Ectodermal cell (in vitro differentiated cells): ENCODE measurements at regions not wholly inside any gene's neighbourhood (a gene's known extent, or its start where the extent isn't known, plus 50 kb on each side); places are given as distances from the start of the nearest gene placed in this dataset.

Experiments used
- H3K27ac ChIP-seq: 2 replicates; pipeline ENCODE4 v1.7.0; 2013; ENCODE audit warnings: mild to moderate bottlenecking, low read depth, low read length; ENCODE audit not compliant: insufficient read depth, poor library complexity, severe bottlenecking
- H3K27me3 ChIP-seq: 2 replicates; pipeline ENCODE4 v1.7.0; 2013; ENCODE audit warnings: mild to moderate bottlenecking, low read length; ENCODE audit not compliant: insufficient read depth, control insufficient read depth, poor library complexity, severe bottlenecking
- H3K36me3 ChIP-seq: one replicate; pipeline ENCODE4 v1.7.0; 2013; ENCODE audit warnings: low read length; ENCODE audit not compliant: control insufficient read depth, insufficient read depth
- H3K4me1 ChIP-seq: one replicate; pipeline ENCODE4 v1.7.0; 2013; ENCODE audit warnings: low read length; ENCODE audit not compliant: control insufficient read depth, insufficient read depth
- H3K4me3 ChIP-seq: 2 replicates; pipeline ENCODE4 v1.7.0; 2013; ENCODE audit warnings: low read depth, low read length, control low read depth; ENCODE audit not compliant: insufficient read depth
- H3K9me3 ChIP-seq: 2 replicates; pipeline ENCODE4 v1.7.0; 2013; ENCODE audit warnings: mild to moderate bottlenecking, low read length, moderate library complexity; ENCODE audit not compliant: control insufficient read depth
- WGBS, 2 experiments: methylation state at CpG; one replicate each; pipeline ENCODE4 v1.1.7; 2013; ENCODE audit warnings: missing lambda C conversion rate in 2 of 2; 5-methylcytosine and 5-hydroxymethylcytosine counted together

DNA sequence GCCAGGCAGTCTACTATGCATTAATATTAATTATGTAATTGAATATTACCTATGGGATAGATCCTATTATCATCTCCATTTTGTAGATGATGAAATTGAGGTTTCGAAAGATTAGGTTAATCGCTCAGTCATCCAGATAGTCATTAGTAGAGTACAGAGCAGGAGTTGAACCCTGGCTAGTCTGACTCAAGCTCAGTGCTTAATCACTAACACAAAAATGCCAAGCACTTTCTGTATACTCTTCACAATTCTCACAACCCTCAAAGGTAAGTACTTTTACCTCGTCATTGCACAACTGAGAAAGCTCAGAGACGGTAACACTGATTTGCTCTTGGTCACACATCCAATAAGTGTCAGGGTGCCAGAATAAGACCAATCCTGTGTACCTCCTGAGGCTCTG lies 280.2 kb upstream of the PLXNA2 start:
- Histone ChIP-seq H3K9me3 (no peaks in the 10 kb centered on the region), H3K27me3 (no peaks in the 10 kb centered on the region), H3K36me3 (no peaks in the 10 kb centered on the region), H3K4me3 (no peak overlapping the region), H3K4me1 (no peaks in the 10 kb centered on the region), H3K27ac (no peak overlapping the region)
- 90 to 97% methylated on average over 4 of the region's 4 CpGs for WGBS, 2 experiments

DNA sequence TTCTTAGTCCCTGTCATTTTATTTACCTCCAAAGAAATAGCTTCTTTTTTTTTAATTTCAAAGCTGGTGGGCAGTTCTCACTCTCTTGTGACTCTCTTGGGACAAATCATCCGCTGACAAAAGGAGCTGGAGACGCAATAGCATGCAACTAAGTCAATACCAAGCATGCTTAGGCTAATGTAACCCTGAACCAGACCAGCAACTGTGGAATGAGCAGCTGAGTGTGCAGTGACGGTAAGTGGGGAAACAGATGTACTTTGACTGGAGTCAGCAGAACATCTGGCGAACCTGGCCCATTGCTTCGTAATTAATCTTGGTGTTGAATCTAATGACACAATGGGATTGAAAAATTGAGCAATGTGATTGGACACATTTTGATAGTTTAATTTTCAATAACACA lies 280.7 kb upstream of the PLXNA2 start:
- WGBS, 2 experiments: 87 to 88% methylated on average over 5 of the region's 5 CpGs
- no peak overlapping the region for H3K27ac ChIP-seq

DNA sequence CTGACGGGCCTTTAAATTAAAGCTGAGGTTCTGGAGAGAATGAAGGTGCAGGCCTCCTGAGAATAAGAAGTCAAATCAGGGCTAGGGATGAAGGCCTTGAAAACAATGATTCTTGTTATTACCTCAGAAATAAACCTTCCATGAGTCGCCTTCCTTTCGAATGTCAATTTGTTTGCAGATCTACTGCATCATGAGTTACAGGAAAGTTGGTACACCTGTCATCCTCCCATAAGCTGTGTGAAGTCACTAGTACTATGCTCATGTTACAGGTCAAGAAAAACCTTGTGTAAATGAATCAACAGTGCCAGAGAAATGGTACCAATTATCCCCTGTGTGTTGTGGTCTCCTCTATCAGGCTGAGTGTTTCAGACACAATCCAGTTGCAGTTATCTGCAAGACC lies 281.2 kb upstream of the PLXNA2 start:
- WGBS, 2 experiments: 62 to 63% methylated on average over 3 of the region's 3 CpGs
- no peaks in the 10 kb centered on the region for H3K27me3 ChIP-seq
- H3K36me3 ChIP-seq: no peaks in the 10 kb centered on the region
- H3K9me3 ChIP-seq: no peaks in the 10 kb centered on the region
- no peak overlapping the region for H3K4me3 ChIP-seq
- H3K27ac ChIP-seq: no peak overlapping the region
- no peaks in the 10 kb centered on the region for H3K4me1 ChIP-seq

More for the DNA sequence above, 280.7 kb upstream of the PLXNA2 start:
- Histone ChIP-seq H3K27me3 (no peaks in the 10 kb centered on the region), H3K36me3 (no peaks in the 10 kb centered on the region), H3K4me3 (no peak overlapping the region), H3K9me3 (no peaks in the 10 kb centered on the region), H3K4me1 (no peaks in the 10 kb centered on the region)

DNA sequence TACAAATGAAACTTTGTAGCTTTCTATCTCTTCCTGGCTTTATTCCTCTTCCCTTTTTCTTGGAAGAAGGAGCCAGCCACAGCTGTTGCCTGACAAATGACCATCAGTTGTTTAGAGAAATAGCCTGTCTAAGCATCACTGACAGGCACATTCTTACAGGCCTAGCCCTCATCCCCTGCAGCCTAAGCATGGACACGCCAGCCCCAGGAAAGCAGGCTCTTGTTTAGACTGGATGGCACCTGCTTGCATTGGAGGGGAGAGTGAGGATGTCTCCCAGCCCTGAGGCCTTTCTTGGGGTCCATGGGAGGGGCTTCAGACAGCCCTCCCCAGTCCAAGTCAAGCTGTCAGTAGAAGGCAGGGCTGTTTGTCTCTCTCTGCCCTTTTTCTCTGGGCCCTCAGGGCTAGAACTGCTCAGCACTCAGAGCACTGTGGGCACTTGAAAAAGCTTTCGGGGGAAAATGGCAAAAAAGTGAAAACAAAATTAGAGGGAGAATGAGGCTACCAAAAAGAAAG lies 282.5 kb upstream of the PLXNA2 start:
- WGBS, 2 experiments: 88 to 90% methylated on average over 2 of the region's 2 CpGs
- H3K27ac ChIP-seq: no peak overlapping the region
- no peaks in the 10 kb centered on the region for H3K9me3 ChIP-seq
- H3K27me3 ChIP-seq: no peaks in the 10 kb centered on the region
- no peak overlapping the region for H3K4me3 ChIP-seq
- no peaks in the 10 kb centered on the region for H3K36me3 ChIP-seq
- H3K4me1 ChIP-seq: no peaks in the 10 kb centered on the region

- Histone ChIP-seq H3K27me3 (no peaks in the 10 kb centered on the region), H3K36me3 (no peaks in the 10 kb centered on the region), H3K27ac (no peak overlapping the region), H3K4me3 (no peak overlapping the region), H3K9me3 (no peaks in the 10 kb centered on the region), H3K4me1 (no peaks in the 10 kb centered on the region)
- WGBS, 2 experiments: 83 to 90% methylated on average over 5 of the region's 5 CpGs
Observed at GRCh38 chr1:208527156-208527555, 283.0 kb upstream of the PLXNA2 start.

DNA sequence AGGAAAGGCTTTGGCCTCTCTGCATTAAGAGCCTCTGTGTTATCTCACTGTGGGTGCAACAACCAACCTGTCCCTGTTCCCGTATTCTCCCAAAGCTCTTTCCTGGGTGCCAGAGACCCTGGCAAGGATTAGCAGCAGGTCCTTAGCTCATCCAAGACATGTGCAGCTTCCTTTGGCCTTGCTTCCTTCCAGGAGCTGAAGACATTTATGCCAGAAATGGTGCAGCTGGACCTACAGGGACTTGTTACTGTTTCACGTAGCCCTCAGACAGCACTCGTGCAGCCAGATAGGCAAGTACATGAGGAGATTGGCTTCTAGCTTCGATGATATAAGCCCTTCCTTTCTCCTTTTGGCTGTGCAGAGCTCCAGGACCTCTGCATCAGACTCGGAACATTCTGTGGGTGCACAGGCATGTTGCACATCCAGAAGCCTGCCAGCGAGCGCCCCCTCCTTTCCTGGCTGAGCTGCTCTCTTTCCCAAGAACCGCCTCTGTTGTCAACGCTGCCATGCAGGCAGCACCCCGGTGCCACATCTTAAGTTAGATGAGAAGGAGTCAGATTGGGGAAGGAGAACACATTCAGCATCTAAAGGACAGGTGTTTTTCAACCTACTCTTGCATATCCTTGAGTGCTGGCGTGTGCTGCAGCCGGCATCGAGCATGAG lies 284.5 kb upstream of the PLXNA2 start:
- Histone ChIP-seq H3K27ac (no peak overlapping the region), H3K4me3 (no peak overlapping the region), H3K36me3 (no peaks in the 10 kb centered on the region), H3K4me1 (no peaks in the 10 kb centered on the region), H3K27me3 (no peaks in the 10 kb centered on the region), H3K9me3 (no peaks in the 10 kb centered on the region)
- 88 to 89% methylated on average over 13 of the region's 13 CpGs for WGBS, 2 experiments

DNA sequence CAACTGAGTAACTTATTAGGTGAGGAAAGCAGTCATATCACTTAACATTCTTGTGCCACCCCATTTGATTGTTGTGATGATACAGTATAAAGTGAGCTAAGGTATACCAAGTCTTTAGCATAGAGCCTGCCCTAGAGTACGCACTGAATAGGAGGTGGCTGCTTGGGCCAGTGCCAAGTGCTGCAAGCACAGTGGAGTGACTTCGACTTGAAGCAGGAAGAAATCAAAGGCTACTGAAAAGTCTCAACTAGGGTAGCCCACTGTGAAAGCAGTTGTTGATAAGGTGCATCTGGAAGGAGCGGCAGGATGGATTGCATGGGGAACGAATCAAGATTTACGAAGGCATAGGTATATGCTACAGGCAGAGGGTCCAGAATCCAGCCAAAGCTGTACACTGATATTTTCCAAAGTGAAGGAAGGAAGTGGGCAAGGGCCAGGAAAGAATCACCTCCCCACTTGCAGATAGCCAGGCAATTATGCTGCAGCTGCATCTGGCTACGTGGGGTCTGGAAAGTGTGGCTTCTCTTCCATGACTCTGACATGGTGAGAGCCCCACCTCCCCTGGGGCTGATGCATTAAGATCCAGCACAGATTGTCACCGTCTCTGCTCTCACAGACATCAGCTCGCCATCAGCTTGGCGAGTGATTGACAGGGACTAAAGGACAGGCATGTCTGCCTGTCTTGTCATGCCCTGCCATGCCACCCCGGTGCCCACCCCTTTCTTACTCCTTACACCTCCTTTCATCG lies 287.0 kb upstream of the PLXNA2 start:
- 88 to 92% methylated on average over 11 of the region's 11 CpGs for WGBS, 2 experiments
- Histone ChIP-seq H3K4me1 (no peaks in the 10 kb centered on the region), H3K4me3 (no peak overlapping the region), H3K36me3 (no peaks in the 10 kb centered on the region), H3K9me3 (no peaks in the 10 kb centered on the region), H3K27me3 (no peaks in the 10 kb centered on the region), H3K27ac (no peak overlapping the region)

DNA sequence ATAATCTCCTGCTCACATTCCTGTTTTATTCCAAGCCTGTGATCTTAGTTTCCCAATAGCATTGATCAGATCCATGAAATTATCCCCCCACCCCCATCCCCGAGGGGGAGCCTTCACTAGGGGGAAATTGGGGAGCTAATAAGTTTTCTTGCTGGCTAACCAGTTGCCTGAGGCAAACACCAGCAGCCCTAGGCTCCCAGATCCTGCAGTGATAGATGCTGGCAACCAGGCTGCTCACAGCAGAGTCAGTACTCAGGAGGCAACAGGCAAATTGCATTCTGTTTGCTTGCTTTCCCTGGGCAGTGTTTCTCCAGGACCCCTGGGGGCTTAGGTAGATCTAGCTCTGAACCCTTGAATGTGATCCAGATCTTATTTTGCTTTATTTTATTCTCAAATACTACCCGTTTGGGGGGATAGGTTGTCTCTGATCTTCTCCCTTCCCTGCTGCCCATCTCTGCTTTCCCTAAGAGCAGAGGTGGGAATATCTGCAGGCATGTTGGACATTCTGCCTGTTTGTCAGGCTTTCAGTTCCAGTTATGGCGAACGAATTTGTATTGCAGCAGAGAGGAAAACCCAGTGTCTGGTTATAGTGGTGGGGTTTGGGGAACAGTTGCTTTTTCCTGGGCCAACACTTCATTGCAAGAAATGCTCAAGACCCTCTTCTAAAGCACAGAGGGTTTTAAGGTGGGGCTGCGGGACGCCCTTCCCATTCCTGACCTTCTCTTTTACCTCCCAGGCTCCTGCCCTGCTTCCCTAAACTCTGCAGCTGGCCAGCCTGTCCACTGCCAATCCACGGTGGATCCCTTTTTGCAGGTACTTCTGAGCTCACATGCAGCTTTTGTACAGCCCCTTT lies 289.8 kb upstream of the PLXNA2 start:
- Histone ChIP-seq H3K4me3 (no peak overlapping the region), H3K4me1 (peaks cover 3% of the 10 kb centered on the region), H3K27me3 (no peaks in the 10 kb centered on the region), H3K36me3 (no peaks in the 10 kb centered on the region), H3K9me3 (no peaks in the 10 kb centered on the region), H3K27ac (no peak overlapping the region)
- 89 to 90% methylated on average over 7 of the region's 7 CpGs for WGBS, 2 experiments

DNA sequence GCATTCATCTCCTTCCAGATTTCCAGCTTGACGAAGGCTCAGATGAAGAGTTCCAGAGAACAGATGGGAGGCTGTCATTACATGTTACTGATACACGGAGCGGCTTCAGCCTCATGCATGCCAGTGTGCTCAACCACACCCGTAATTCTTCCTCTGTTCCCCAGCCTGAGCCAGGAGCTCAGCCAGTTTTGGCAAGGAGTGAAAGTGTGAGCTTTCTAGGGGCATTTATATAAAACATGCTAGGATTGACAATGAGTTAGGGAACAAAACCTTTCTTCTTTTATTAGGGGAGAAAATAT lies 290.4 kb upstream of the PLXNA2 start:
- H3K27me3 ChIP-seq: no peaks in the 10 kb centered on the region
- 91% methylated on average over 4 of the region's 4 CpGs for WGBS, 2 experiments
- peaks cover 3% of the 10 kb centered on the region for H3K4me1 ChIP-seq
- no peaks in the 10 kb centered on the region for H3K36me3 ChIP-seq
- H3K4me3 ChIP-seq: no peak overlapping the region
- no peaks in the 10 kb centered on the region for H3K9me3 ChIP-seq
- no peak overlapping the region for H3K27ac ChIP-seq

DNA sequence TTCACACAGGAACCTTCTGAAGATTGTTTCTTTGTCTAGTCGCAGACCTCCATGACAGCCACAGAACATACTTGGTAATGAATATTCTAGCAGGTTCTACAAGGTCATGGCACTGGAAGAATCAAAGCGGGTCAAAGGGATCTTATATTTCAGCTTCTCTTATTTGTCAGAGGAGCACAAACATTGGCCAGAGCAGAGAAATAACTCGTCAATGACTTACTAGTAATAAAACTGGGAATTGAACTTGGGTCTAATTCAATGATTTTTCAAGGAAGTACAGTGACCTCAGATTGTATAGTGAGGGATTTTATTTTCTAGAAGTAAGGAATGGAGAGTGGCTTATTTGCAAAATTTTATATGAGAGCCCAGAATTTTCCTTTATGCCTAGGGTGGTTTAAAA lies 290.8 kb upstream of the PLXNA2 start:
- WGBS, 2 experiments: 93 to 97% methylated on average over 3 of the region's 3 CpGs
- peaks cover 3% of the 10 kb centered on the region for H3K4me1 ChIP-seq
- no peaks in the 10 kb centered on the region for H3K9me3 ChIP-seq
- no peaks in the 10 kb centered on the region for H3K27me3 ChIP-seq
- H3K36me3 ChIP-seq: no peaks in the 10 kb centered on the region
- H3K27ac ChIP-seq: no peak overlapping the region
- no peak overlapping the region for H3K4me3 ChIP-seq
